Fibroblast of mammary gland (primary cell): ENCODE measurements at regions not wholly inside any gene's neighbourhood (a gene's known extent, or its start where the extent isn't known, plus 50 kb on each side); places are given as distances from the start of the nearest gene placed in this dataset.

ENCODE experiments used
- DNase-seq: peaks from one replicate; pipeline ENCODE4 v3.0.0-alpha.2; 2010; ENCODE audit warnings: low read depth
- H3K4me3 ChIP-seq: 2 replicates; pipeline ENCODE4 v1.5.1; 2011; ENCODE audit warnings: low read depth, mild to moderate bottlenecking, low read length, moderate library complexity; ENCODE audit not compliant: control insufficient read depth
- TF ChIP-seq, protein P1 (sequence below): conservative IDR thresholded peaks from 2 replicates; pipeline ENCODE4 v1.5.1; 2011; ENCODE audit warnings: low read depth, low read length, inconsistent platforms; ENCODE audit not compliant: control insufficient read depth, insufficient read depth

DNA sequence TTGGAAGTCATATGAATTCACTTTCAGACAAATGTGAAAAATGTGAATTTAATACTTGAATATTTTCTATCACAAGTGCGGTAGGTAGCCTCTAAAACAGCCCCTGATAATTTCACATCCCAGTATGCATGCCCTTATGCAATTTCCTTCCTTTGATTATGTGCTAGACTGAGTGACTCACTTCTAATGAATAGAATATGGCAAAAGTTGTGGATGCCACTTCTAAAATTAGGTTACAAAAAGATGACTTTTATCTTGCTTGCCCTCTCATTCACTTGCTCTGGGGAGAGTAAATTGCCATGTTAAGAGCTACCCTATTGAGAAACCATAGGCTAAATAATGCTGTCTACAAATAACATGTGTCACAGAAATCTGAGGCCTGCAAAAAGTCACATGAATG lies 402.5 kb upstream of the PCDH9 start:
- DNase-seq: peak; percentile 16
- no peak overlapping the region for H3K4me3 ChIP-seq
- TF ChIP-seq, protein P1, sequence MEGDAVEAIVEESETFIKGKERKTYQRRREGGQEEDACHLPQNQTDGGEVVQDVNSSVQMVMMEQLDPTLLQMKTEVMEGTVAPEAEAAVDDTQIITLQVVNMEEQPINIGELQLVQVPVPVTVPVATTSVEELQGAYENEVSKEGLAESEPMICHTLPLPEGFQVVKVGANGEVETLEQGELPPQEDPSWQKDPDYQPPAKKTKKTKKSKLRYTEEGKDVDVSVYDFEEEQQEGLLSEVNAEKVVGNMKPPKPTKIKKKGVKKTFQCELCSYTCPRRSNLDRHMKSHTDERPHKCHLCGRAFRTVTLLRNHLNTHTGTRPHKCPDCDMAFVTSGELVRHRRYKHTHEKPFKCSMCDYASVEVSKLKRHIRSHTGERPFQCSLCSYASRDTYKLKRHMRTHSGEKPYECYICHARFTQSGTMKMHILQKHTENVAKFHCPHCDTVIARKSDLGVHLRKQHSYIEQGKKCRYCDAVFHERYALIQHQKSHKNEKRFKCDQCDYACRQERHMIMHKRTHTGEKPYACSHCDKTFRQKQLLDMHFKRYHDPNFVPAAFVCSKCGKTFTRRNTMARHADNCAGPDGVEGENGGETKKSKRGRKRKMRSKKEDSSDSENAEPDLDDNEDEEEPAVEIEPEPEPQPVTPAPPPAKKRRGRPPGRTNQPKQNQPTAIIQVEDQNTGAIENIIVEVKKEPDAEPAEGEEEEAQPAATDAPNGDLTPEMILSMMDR: no peak

DNA sequence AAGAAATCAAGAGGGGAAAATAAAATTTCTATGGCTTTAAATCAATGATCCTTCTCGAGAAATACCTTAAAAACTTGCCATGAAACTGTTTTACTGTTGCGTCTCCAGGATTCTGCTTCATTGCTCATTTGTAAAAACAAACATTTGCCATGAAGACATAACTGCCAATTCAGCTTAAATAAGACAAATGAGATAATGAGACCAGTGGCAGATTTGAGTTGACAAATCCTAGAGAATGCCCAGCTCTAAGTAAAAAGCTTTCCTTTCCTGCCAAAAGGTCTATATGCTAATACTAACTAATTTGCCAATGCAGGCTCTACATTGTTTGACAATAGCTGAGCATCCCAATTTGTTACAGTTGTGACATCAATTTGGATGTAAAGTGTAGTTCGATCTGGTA lies 400.5 kb upstream of the PCDH9 start:
- no peak for DNase-seq
- H3K4me3 ChIP-seq: no peak overlapping the region
- TF ChIP-seq, protein P1: no peak

DNA sequence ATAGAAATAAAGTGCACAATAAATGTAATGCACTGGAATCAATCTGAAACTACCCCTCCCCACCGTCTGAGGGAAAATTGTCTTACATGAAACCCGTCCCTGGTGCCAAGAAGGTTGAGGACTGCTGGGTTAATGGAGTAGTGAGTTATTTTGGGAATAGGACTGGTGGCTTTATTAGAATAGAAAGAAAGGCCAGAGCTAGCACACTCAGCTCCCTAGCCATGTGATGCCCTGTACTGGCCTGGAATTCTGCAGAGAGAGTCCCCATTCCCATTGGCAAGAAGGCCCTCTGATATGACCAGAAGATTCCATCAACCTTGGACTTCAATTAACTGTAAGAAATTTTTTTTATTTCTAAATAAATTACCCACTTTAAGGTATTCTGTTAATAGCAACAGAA lies 393.5 kb upstream of the PCDH9 start:
- H3K4me3 ChIP-seq: no peak overlapping the region
- TF ChIP-seq, protein P1: no peak
- DNase-seq: no peak

DNA sequence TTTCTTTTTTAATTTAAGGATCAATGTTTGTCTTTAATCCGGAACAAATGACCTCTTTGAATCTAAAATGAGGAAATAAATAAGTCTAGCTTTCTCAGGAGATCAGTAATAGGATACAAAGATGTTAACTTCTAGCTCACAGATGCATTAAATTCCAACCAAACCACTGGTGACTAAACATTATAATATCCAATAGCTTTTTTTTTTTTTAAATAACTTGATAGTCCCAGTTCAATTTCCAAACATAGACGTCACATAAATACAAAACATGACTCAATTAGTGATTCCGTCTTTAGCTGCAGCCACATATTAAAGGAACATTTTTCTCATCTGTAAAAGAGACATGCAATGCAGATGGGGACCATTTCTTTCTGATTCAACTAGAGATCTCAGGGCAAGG lies 390.5 kb upstream of the PCDH9 start:
- TF ChIP-seq, protein P1: no peak
- peak; percentile 38 for DNase-seq
- no peak overlapping the region for H3K4me3 ChIP-seq

DNA sequence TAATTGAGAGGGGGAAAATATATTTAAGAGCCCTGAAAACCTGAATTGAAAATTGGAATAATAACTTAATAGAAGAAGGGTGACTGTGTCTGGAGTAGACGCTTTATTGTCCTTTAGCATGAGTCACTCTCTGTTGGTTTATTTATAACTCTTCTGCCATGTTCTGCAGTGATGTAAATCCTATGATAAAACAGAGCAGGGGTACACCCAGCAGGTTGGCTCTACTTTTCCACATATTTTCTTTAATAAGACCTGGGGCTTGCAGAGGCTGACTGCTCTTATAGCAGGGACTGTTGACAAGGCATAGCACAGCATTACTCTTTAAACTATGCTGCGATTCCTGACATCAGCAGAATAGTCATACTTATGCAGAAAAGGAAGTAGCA lies 389.9 kb upstream of the PCDH9 start:
- TF ChIP-seq, protein P1: no peak
- DNase-seq: peak; percentile 28
- no peak overlapping the region for H3K4me3 ChIP-seq

DNA sequence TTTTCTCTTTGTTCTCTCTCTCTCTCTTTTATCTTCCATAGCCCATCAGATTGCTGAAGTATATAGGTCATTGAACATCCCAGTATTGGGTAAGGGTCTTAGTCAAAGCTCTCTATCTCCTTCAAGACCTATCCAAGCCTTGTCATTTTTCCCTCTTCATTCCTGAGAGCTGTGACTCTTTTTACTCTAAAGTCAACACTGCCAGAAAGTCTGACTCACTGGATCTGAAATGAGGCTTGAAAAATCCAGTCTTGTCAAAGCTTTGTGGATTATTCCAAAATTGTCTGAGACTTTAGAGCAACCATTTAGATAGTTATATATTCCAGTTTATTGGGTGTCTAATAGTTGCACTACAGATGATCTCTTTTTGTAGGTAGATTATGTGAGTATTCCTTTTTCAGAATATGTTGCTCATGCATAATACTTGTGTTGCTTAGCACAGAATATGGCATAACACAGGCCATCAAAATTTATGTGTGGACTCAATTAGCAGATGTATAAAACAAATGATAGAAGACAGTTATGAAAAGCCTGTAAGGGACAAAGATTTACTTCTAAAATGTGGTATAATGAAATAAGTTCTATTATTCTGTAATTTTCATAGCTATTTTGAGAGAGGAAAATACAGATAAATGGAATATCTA lies 389.3 kb upstream of the PCDH9 start:
- DNase-seq: peak; percentile 17
- H3K4me3 ChIP-seq: no peak overlapping the region
- TF ChIP-seq, protein P1: no peak

DNA sequence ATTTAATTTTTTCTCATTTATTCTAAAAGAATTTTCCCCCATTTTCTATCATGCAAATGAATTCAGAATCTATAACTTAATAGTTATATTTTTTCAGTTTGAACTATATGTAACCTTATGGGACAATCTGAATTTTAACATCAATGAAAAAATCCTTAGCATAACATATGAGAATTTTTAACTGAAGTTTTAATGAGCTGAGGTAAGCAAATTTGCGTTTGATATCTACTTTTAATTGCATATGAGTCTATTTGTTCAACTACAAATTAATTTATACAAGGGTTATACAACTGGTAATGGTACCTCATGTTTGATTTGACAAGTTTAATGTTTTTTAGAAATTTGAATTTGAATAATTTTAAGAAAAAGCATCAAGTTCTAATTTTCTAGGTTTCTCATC lies 384.4 kb upstream of the PCDH9 start:
- TF ChIP-seq, protein P1: no peak
- DNase-seq: no peak
- H3K4me3 ChIP-seq: no peak overlapping the region
